ENCODE measurements at regions not wholly inside any gene's neighbourhood (a gene's known extent, or its start where the extent isn't known, plus 50 kb on each side); places are given as distances from the start of the nearest gene placed in this dataset.

DNA sequence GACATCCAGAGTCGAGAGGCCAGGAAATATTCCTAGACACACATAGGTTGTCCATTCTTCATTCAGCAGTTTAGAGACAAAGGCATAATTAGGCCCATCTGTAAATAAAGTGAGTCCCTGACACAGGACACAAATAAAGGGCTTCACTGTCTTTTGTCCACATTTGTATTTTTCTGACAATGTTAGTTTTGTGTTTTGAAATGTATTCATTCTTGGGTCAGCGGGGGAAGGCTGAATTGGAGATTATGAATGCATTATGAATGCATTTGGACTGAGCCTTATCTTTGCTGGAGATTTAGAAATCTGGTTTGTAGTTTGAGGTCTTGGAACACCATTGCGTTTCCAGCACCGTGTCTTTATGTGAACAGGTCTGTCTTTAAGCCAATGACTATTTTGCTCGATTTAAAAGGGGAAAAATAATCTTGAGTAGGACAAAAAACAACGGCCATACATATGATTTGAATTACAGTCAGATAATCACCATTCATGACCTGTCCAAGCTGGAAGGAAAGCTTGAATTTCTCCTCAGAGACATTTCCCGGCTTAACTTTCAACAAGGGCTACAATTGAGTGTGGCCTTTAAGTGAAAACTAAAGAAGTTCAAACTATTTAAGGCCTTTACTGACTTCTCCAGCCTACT is 334.8 kb downstream of the WDR11 start:
- ATAC-seq (no peak), DNase-seq (no peak)
- no peaks in the 10 kb centered on the region for H3K27me3 Mint-ChIP-seq
- no peaks in the 10 kb centered on the region for H3K36me3 Mint-ChIP-seq (ENCODE audit: low read depth)
- H3K4me3 Mint-ChIP-seq, result no peak overlapping the region
- no peak overlapping the region for H3K27ac Mint-ChIP-seq
- H3K4me1 Mint-ChIP-seq, result no peaks in the 10 kb centered on the region
- no peaks in the 10 kb centered on the region for H3K9me3 ChIP-seq (ENCODE audit: control insufficient read depth, low read length, poor library complexity, severe bottlenecking)

- Mint-ChIP-seq H3K36me3 (ENCODE audit: low read depth) (no peaks in the 10 kb centered on the region), H3K27ac (no peak overlapping the region), H3K4me3 (no peak overlapping the region), H3K4me1 (no peaks in the 10 kb centered on the region), H3K27me3 (no peaks in the 10 kb centered on the region)
- H3K9me3 ChIP-seq (ENCODE audit: control insufficient read depth, low read length, poor library complexity, severe bottlenecking), result no peaks in the 10 kb centered on the region
- no peak for ATAC-seq
- DNase-seq, result no peak
Observed at GRCh38 chr10:121187391-121187790, 336.2 kb downstream of the WDR11 start.

- H3K9me3 ChIP-seq (ENCODE audit: control insufficient read depth, low read length, poor library complexity, severe bottlenecking), result no peaks in the 10 kb centered on the region
- Mint-ChIP-seq H3K4me1 (no peaks in the 10 kb centered on the region), H3K36me3 (ENCODE audit: low read depth) (no peaks in the 10 kb centered on the region), H3K4me3 (no peak overlapping the region), H3K27ac (no peak overlapping the region), H3K27me3 (no peaks in the 10 kb centered on the region)
- no peak for ATAC-seq
- no peak for DNase-seq
Observed at GRCh38 chr10:121188005-121188404, 336.8 kb downstream of the WDR11 start.

DNA sequence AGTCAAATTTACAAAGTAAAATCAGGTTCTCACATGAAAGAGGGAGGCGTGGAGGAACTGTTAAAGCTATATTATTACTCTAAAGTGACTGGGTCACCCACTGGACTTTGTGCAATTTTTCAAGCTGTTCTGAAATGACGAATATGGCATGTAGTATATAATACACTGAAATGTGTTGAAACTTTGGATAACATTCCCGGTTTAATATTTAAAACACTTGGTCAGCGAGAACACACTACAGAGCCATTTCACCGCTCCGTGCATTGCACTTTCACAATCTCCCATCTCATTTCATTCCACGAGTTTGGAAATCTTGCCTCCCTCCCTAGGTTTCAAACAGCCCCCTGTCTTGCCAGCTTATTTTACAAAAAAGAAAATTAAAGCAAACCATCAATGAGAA is 337.9 kb downstream of the WDR11 start:
- no peaks in the 10 kb centered on the region for H3K36me3 Mint-ChIP-seq (ENCODE audit: low read depth)
- no peak for DNase-seq
- H3K4me3 Mint-ChIP-seq, result no peak overlapping the region
- no peak for ATAC-seq
- no peaks in the 10 kb centered on the region for H3K27me3 Mint-ChIP-seq
- H3K27ac Mint-ChIP-seq, result no peak overlapping the region
- no peaks in the 10 kb centered on the region for H3K9me3 ChIP-seq (ENCODE audit: control insufficient read depth, low read length, poor library complexity, severe bottlenecking)
- no peaks in the 10 kb centered on the region for H3K4me1 Mint-ChIP-seq

- Mint-ChIP-seq H3K27ac (no peak overlapping the region), H3K4me3 (no peak overlapping the region), H3K4me1 (no peaks in the 10 kb centered on the region), H3K36me3 (ENCODE audit: low read depth) (no peaks in the 10 kb centered on the region), H3K27me3 (no peaks in the 10 kb centered on the region)
- DNase-seq (no peak), ATAC-seq (no peak)
- no peaks in the 10 kb centered on the region for H3K9me3 ChIP-seq (ENCODE audit: control insufficient read depth, low read length, poor library complexity, severe bottlenecking)
Observed at GRCh38 chr10:121194696-121195523, 343.7 kb downstream of the WDR11 start.

DNA sequence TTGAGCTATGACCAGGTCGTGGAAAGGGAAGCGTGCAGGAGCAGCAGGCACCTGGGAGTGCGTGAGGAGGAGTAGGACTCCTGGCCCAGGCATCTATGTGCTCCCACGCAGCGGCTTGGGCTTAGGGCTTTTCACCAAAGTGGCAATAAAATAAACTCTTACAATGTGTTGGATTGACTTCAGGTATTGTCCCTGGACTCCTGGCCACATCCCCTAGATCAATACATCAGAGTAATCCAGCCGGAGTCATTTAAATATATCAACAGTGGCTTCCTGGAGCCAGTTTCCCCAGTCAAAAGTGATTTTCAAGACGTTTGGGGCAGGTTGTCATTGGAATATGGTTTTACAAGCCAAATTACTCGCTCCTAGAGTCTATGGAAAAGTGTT is 344.4 kb downstream of the WDR11 start:
- no peaks in the 10 kb centered on the region for H3K9me3 ChIP-seq (ENCODE audit: control insufficient read depth, low read length, poor library complexity, severe bottlenecking)
- ATAC-seq (no peak), DNase-seq (no peak)
- Mint-ChIP-seq H3K4me3 (no peak overlapping the region), H3K4me1 (no peaks in the 10 kb centered on the region), H3K36me3 (ENCODE audit: low read depth) (no peaks in the 10 kb centered on the region), H3K27ac (no peak overlapping the region), H3K27me3 (no peaks in the 10 kb centered on the region)

DNA sequence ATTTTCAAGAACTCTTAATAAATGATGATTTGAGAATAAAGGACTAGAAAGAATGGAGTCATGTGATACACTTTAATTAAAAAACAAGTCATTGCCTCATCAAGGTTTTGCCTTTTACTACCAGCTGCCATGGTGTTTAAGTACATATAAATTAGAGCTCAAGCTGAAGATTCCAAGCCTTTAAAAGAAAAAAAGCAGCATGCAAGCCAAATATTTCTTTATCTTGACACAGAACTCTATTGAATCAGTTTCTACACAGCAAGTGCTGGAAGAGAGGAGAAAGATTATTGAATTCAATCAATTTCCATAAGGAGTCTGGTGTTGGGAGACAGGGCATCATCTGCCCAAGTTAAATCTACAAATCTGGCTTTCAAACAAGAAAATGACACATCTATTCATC is 347.9 kb downstream of the WDR11 start:
- Mint-ChIP-seq H3K4me3 (no peak overlapping the region), H3K27ac (no peak overlapping the region), H3K36me3 (ENCODE audit: low read depth) (no peaks in the 10 kb centered on the region), H3K27me3 (no peaks in the 10 kb centered on the region), H3K4me1 (no peaks in the 10 kb centered on the region)
- no peaks in the 10 kb centered on the region for H3K9me3 ChIP-seq (ENCODE audit: control insufficient read depth, low read length, poor library complexity, severe bottlenecking)
- DNase-seq, result no peak
- ATAC-seq, result no peak

DNA sequence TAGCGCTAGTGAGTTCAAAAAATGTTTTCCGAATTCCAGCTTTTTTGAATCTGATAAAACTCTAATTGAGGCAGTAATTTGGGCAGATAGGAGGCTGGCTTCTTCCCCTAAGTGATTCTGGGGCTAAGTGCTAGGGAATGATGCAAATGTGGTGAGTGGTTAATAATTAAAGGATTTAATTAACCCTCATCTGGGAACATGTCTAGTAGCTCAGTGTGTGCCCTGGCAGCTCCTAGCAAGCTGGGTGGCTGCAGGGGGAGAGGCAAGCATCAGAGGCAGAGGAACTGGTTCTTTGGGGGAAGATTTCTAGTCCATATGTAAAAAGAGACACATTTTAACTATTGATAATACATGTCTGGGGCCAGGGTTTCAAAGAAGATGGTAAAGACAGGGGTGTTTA is 354.5 kb downstream of the WDR11 start:
- ATAC-seq (no peak), DNase-seq (no peak)
- Mint-ChIP-seq H3K4me1 (no peaks in the 10 kb centered on the region), H3K4me3 (no peak overlapping the region), H3K36me3 (ENCODE audit: low read depth) (no peaks in the 10 kb centered on the region), H3K27me3 (peaks cover 5% of the 10 kb centered on the region), H3K27ac (no peak overlapping the region)
- H3K9me3 ChIP-seq (ENCODE audit: control insufficient read depth, low read length, poor library complexity, severe bottlenecking), result no peaks in the 10 kb centered on the region

DNA sequence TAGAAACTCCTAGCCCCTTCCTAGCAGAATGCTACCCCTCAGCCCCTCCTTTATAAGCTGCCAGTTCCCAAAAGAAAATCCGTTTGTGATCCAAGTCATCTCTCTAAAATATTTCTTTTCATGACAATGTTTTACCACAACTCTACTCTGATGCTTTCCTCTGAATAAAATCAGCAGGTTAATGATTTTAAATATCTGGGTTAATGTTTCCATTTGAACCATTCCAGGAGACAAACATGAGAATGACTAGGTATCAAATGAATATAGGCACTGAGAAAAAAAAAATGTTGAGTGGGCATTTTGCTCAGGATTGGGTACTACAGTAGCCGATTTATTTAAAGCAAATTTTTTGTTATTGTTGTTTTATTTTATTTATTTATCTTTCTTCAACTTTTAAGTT is 360.3 kb downstream of the WDR11 start:
- DNase-seq (no peak), ATAC-seq (no peak)
- H3K4me3 Mint-ChIP-seq, result no peak overlapping the region
- H3K27me3 Mint-ChIP-seq, result peaks cover 5% of the 10 kb centered on the region
- no peak overlapping the region for H3K27ac Mint-ChIP-seq
- no peaks in the 10 kb centered on the region for H3K9me3 ChIP-seq (ENCODE audit: control insufficient read depth, low read length, poor library complexity, severe bottlenecking)
- H3K36me3 Mint-ChIP-seq (ENCODE audit: low read depth), result no peaks in the 10 kb centered on the region
- H3K4me1 Mint-ChIP-seq, result no peaks in the 10 kb centered on the region

DNA sequence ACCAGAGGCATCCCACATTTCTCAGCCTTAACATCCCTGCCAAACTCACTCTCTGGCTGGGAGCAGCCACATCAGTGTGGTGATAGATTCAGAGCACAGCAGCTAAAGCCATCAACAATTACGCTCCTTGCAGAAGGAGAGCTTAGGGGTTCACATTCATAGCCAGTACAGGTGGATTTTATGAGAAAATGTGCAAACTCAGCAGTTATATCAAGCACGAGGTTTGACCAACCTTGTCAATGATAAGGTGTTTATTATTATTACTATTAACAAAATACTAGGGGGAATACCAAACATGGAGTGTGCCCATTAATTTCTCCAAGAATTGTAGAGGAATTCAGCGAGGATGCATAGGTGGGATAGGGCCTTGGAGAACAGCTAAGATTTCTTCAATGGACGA is 362.3 kb downstream of the WDR11 start:
- no peaks in the 10 kb centered on the region for H3K36me3 Mint-ChIP-seq (ENCODE audit: low read depth)
- H3K4me3 Mint-ChIP-seq, result no peak overlapping the region
- H3K27ac Mint-ChIP-seq, result no peak overlapping the region
- ATAC-seq (no peak), DNase-seq (no peak)
- no peaks in the 10 kb centered on the region for H3K4me1 Mint-ChIP-seq
- no peaks in the 10 kb centered on the region for H3K27me3 Mint-ChIP-seq
- no peaks in the 10 kb centered on the region for H3K9me3 ChIP-seq (ENCODE audit: control insufficient read depth, low read length, poor library complexity, severe bottlenecking)

GRCh38 chr10:121216295-121216694 is 365.1 kb downstream of the WDR11 start:
- Mint-ChIP-seq H3K4me1 (no peaks in the 10 kb centered on the region), H3K4me3 (no peak overlapping the region), H3K27me3 (no peaks in the 10 kb centered on the region), H3K27ac (no peak overlapping the region), H3K36me3 (ENCODE audit: low read depth) (no peaks in the 10 kb centered on the region)
- DNase-seq, result no peak
- H3K9me3 ChIP-seq (ENCODE audit: control insufficient read depth, low read length, poor library complexity, severe bottlenecking), result no peaks in the 10 kb centered on the region
- ATAC-seq, result no peak

DNA sequence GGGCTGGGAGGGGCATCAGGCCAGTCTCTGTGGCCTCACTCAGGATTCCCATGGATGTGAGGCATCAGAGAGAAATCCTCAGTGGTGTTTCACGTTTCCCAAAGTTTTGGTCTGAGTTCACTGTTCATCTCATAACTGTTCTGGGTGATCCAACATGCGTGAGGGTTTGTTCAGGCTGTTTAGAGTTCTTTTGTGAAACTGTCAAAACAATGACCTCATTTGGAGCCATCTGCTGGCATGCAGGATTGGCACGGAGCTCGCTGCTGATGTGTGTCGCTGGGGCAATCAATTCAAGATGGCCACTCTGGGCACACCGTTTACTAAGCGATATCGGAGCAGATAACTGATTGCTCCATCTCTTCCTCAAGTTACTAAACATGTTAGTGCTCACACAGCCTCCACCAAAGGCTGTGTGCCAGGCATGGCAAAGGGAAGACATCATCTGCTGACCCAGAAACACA is 365.6 kb downstream of the WDR11 start:
- Mint-ChIP-seq H3K36me3 (ENCODE audit: low read depth) (no peaks in the 10 kb centered on the region), H3K4me1 (no peaks in the 10 kb centered on the region), H3K27ac (no peak overlapping the region), H3K4me3 (no peak overlapping the region), H3K27me3 (no peaks in the 10 kb centered on the region)
- no peaks in the 10 kb centered on the region for H3K9me3 ChIP-seq (ENCODE audit: control insufficient read depth, low read length, poor library complexity, severe bottlenecking)
- DNase-seq (no peak), ATAC-seq (no peak)

DNA sequence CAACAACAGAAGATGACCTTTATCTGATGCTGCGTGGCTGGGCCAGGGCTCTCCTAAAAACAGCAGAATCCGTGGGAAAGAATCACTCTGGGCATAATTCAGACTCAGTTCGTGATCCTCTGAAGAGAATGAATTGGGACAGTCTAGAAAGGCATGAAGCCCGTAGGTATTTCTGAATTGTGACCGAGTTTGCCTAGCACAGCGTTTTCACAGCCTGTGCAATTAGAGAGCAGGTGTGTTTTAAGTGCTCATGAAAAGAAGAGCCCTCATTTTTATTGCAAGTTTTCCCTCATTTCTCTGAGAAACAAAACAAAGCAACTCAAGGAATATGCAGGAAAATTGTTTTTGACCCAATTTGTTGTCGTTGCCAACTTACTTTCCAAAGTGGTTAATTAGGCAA is 366.2 kb downstream of the WDR11 start:
- ATAC-seq (no peak), DNase-seq (no peak)
- Mint-ChIP-seq H3K27ac (no peak overlapping the region), H3K27me3 (no peaks in the 10 kb centered on the region), H3K4me3 (no peak overlapping the region), H3K4me1 (no peaks in the 10 kb centered on the region), H3K36me3 (ENCODE audit: low read depth) (no peaks in the 10 kb centered on the region)
- no peaks in the 10 kb centered on the region for H3K9me3 ChIP-seq (ENCODE audit: control insufficient read depth, low read length, poor library complexity, severe bottlenecking)

DNA sequence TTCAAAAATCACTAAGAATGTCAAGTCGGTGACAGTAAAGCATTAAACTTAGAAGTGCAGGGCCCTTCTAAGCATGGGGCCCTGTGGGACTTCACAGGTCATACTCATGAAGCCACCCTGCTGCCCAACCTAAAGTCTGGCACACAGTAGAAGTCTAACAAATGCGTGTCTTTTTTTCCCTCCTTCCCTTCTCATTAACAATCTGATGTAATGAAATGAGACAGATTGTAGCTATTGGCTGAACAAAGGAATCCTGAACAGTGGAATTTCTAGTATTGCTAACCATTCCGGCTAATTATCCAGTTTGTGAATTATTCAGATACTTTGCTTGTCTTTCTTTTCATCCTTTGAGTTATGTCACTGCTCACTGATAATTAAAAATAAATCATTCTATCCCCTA is 369.9 kb downstream of the WDR11 start:
- Mint-ChIP-seq H3K4me3 (no peak overlapping the region), H3K4me1 (no peaks in the 10 kb centered on the region), H3K27me3 (no peaks in the 10 kb centered on the region)

More for the DNA sequence above, 369.9 kb downstream of the WDR11 start:
- ATAC-seq (no peak), DNase-seq (no peak)
- no peaks in the 10 kb centered on the region for H3K36me3 Mint-ChIP-seq (ENCODE audit: low read depth)
- H3K27ac Mint-ChIP-seq, result no peak overlapping the region
- no peaks in the 10 kb centered on the region for H3K9me3 ChIP-seq (ENCODE audit: control insufficient read depth, low read length, poor library complexity, severe bottlenecking)

Measured in T-helper 17 cell (primary cell).